Fibroblast of lung (primary cell): ENCODE measurements at regions not wholly inside any gene's neighbourhood (a gene's known extent, or its start where the extent isn't known, plus 50 kb on each side); places are given as distances from the start of the nearest gene placed in this dataset.
"Not testable (repeated sequence)": the region's sequence is repeated elsewhere in the genome, so short reads cannot be mapped to it uniquely, and the experiment has no call there.

Experiments
- DNase-seq, 2 donors: peaks; one replicate each; pipeline versions ENCODE4 v3.0.0 to v3.0.0-alpha.2; 2010; ENCODE audit warnings: low read depth in 2 of 2
- H2AFZ ChIP-seq: 2 replicates; pipeline ENCODE4 v1.5.1; 2012; ENCODE audit warnings: low read length, control low read depth, inconsistent platforms
- H3K27ac ChIP-seq: 2 replicates; pipeline ENCODE4 v1.5.1; 2011; ENCODE audit warnings: low read length, control low read depth; ENCODE audit not compliant: insufficient read depth
- H3K27me3 ChIP-seq: 2 replicates; pipeline ENCODE4 v1.5.1; 2011; ENCODE audit warnings: mild to moderate bottlenecking, low read length; ENCODE audit not compliant: control insufficient read depth, insufficient read depth
- H3K36me3 ChIP-seq: 2 replicates; pipeline ENCODE4 v1.5.1; 2011; ENCODE audit warnings: low read length; ENCODE audit not compliant: control insufficient read depth, insufficient read depth
- H3K4me1 ChIP-seq: 2 replicates; pipeline ENCODE4 v1.5.1; 2011; ENCODE audit warnings: low read length; ENCODE audit not compliant: control insufficient read depth, insufficient read depth; ENCODE audit errors: extremely low read depth
- H3K4me2 ChIP-seq: 2 replicates; pipeline ENCODE4 v1.5.1; 2011; ENCODE audit warnings: low read length, control low read depth; ENCODE audit not compliant: insufficient read depth; ENCODE audit errors: extremely low read depth
- H3K4me3 ChIP-seq, 4 experiments: fragments of 200-600 bp in 1 of 4; sonication (generic) in 1 of 4; replicated peaks in 1 of 4; 2 replicates each; pipeline ENCODE4 v1.5.1; 2011 to 2016; ENCODE audit warnings: low read length in 4 of 4, low read depth in 3 of 4, mild to moderate bottlenecking in 3 of 4, control low read depth in 2 of 4, inconsistent platforms in 1 of 4, mixed read lengths in 1 of 4; ENCODE audit not compliant: insufficient read depth in 1 of 4; ENCODE audit errors: control extremely low read depth in 1 of 4
- H3K79me2 ChIP-seq: 2 replicates; pipeline ENCODE4 v1.5.1; 2012; ENCODE audit warnings: mild to moderate bottlenecking, low read length, inconsistent platforms; ENCODE audit not compliant: control insufficient read depth, insufficient read depth
- H3K9ac ChIP-seq: 2 replicates; pipeline ENCODE4 v1.5.1; 2011; ENCODE audit warnings: mild to moderate bottlenecking, low read length, control low read depth; ENCODE audit not compliant: insufficient read depth
- H3K9me3 ChIP-seq: 2 replicates; pipeline ENCODE4 v1.5.1; 2012; ENCODE audit warnings: low read depth, low read length; ENCODE audit not compliant: control insufficient read depth, insufficient read depth
- H4K20me1 ChIP-seq: 2 replicates; pipeline ENCODE4 v1.5.1; 2011; ENCODE audit warnings: low read length; ENCODE audit not compliant: control insufficient read depth, insufficient read depth; ENCODE audit errors: extremely low read depth
- EZH2 ChIP-seq: IDR thresholded peaks from 2 replicates; pipeline ENCODE4 v1.5.1; 2012; ENCODE audit warnings: low read length, control low read depth, mild to moderate bottlenecking; ENCODE audit errors: missing control alignments
- TF ChIP-seq, protein P1 (sequence below), 2 donors: IDR thresholded peaks in 1 of 2; conservative IDR thresholded peaks in 1 of 2; 1 replicate in 1 of 2; 2 replicates in 1 of 2; pipeline ENCODE4 v1.5.1; 2011 to 2012; ENCODE audit warnings: low read length in 2 of 2, control low read depth in 1 of 2, inconsistent platforms in 1 of 2, low read depth in 1 of 2, mild to moderate bottlenecking in 1 of 2

DNA sequence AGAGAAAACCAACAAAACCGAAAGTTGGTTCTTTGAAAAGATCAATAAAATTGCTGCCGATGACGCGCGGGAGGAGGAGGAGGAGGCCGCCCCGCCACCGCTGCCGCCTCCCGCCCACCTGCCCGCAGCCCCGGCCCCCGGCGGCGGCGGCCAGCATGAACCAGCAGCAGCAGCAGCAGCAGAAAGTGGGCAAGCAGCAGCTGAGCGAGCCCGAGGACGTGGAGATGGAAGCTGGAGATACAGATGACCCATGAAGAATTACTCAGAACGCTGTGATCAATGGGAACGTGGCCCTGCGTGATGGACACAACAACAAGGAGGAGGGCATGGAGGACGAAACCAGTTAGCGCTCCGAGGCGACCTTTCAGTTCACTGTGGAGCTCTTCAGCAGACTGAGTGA, 53.9 kb upstream of the EFNA5 start:
- no peak overlapping the region for H2AFZ ChIP-seq
- DNase-seq, result no peak
- no peak overlapping the region for H3K4me3 ChIP-seq

GRCh38 chr5:107721241-107721640, 50.5 kb upstream of the EFNA5 start:
- H2AFZ ChIP-seq, H3K27me3 ChIP-seq, H4K20me1 ChIP-seq, H3K27ac ChIP-seq, H3K79me2 ChIP-seq, H3K4me1 ChIP-seq, H3K36me3 ChIP-seq, DNase-seq, H3K9ac ChIP-seq, H3K4me2 ChIP-seq, H3K4me3 ChIP-seq, H3K9me3 ChIP-seq: not testable (repeated sequence)

More for the DNA sequence above, 53.9 kb upstream of the EFNA5 start:
- Histone ChIP-seq H3K4me1 (no peaks in the 10 kb centered on the region), H3K4me2 (no peak overlapping the region), H3K36me3 (no peaks in the 10 kb centered on the region), H3K9me3 (no peaks in the 10 kb centered on the region), H3K9ac (no peak overlapping the region), H3K27me3 (no peaks in the 10 kb centered on the region), H4K20me1 (no peaks in the 10 kb centered on the region), H3K79me2 (no peaks in the 10 kb centered on the region), H3K27ac (no peak overlapping the region)
- TF ChIP-seq, protein P1, sequence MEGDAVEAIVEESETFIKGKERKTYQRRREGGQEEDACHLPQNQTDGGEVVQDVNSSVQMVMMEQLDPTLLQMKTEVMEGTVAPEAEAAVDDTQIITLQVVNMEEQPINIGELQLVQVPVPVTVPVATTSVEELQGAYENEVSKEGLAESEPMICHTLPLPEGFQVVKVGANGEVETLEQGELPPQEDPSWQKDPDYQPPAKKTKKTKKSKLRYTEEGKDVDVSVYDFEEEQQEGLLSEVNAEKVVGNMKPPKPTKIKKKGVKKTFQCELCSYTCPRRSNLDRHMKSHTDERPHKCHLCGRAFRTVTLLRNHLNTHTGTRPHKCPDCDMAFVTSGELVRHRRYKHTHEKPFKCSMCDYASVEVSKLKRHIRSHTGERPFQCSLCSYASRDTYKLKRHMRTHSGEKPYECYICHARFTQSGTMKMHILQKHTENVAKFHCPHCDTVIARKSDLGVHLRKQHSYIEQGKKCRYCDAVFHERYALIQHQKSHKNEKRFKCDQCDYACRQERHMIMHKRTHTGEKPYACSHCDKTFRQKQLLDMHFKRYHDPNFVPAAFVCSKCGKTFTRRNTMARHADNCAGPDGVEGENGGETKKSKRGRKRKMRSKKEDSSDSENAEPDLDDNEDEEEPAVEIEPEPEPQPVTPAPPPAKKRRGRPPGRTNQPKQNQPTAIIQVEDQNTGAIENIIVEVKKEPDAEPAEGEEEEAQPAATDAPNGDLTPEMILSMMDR (conservative IDR thresholded peaks at IDR 0.05 in 1 of 2, IDR thresholded peaks at IDR 0.05 in 1 of 2; ENCODE audit: low read depth in 1 of 2, low read length in 2 of 2), result no peak
- no peak for TF ChIP-seq EZH2
